GM19468 (cell line): ENCODE measurements at regions not wholly inside any gene's neighbourhood (a gene's known extent, or its start where the extent isn't known, plus 50 kb on each side); places are given as distances from the start of the nearest gene placed in this dataset.

Experiments used
- ATAC-seq: cut with Tn5 transposase; IDR thresholded peaks from one replicate; pipeline ENCODE4 v1.9.1; 2021; ENCODE audit warnings: mild to moderate bottlenecking, moderate library complexity, moderate number of reproducible peaks; ENCODE audit not compliant: unreplicated experiment; ENCODE audit errors: extremely low read depth

GRCh38 chr2:219980638-219981037 lies 353.2 kb downstream of the SLC4A3 start:
- ATAC-seq, result no peak

GRCh38 chr2:219983836-219984235 lies 356.4 kb downstream of the SLC4A3 start:
- no peak for ATAC-seq

DNA sequence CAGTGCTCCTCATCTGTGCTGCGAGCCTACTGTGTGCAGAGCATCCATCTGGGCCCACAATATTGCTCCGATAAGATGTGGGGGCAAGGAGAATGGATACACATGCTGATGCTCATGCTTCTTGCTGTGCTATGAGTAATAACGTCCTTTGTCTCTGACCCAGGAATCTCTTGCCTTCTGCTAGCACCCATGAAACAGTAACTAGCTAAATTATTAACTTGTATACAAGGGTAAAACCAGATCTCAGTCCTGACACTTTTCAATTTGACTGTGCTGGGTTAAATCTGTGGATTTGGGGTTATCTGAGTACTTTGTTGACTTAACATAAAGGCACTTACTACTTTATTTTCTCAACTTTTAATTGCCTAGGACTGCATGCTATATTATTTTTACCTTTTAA lies 357.6 kb downstream of the SLC4A3 start:
- no peak for ATAC-seq

- no peak for ATAC-seq
Measured at GRCh38 chr2:219987830-219988229, 360.4 kb downstream of the SLC4A3 start.

DNA sequence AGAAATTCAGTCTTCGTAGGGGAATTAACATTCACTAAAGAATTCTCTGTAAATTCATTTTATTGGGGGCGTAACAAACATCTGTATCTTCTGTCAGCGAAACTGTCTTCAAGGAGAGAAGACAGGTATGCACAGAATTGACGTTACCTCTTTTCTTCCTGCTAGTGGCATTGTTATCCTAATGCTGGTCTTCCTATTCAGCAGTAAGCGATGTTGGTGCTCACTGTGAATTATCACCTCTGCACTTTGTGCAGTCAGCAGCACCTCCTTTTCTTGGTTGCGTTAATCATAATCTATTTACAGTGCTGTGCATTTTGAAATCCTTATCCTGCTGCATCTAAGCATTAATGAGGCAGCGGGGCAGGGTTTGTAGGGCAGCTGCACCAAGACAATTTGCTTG lies 362.3 kb downstream of the SLC4A3 start:
- ATAC-seq, result no peak

DNA sequence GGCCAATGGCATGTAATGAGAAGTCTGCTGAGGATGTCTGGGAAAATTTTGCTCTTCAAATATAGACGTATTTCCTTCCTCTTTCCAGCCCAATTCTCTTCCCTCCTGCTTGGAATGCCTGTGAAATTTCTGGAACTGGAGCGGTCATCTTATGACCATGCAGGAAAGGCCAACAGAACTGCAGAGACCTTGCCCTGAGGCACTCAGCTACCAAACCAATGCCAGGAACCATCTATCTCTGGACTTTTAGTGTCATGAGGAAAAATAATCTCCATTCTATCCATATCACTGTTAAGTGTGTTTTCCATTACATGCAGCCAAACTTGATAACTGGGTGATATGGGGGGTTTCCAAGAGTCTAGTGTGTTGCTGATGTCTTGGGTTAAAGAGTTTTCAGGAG lies 363.7 kb downstream of the SLC4A3 start:
- no peak for ATAC-seq

DNA sequence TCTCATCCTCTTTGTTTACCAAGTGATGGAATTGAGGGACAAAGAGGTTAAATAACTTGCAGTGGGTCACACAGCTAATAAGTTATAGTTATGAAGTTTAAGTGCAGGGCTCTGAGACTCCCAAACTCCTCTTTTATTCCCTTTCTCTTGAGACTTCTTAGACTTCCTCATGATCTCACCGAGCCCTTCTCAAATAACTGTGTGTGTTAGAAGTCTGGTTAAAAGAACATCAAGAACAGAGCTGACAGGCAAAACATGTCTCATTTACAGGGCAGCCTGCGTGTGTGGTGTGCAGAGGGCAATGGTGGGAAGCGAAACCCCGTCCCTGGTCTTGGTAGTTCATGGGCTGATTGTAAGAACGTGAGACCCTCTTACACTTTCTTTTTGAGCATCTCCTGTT lies 368.0 kb downstream of the SLC4A3 start:
- no peak for ATAC-seq

DNA sequence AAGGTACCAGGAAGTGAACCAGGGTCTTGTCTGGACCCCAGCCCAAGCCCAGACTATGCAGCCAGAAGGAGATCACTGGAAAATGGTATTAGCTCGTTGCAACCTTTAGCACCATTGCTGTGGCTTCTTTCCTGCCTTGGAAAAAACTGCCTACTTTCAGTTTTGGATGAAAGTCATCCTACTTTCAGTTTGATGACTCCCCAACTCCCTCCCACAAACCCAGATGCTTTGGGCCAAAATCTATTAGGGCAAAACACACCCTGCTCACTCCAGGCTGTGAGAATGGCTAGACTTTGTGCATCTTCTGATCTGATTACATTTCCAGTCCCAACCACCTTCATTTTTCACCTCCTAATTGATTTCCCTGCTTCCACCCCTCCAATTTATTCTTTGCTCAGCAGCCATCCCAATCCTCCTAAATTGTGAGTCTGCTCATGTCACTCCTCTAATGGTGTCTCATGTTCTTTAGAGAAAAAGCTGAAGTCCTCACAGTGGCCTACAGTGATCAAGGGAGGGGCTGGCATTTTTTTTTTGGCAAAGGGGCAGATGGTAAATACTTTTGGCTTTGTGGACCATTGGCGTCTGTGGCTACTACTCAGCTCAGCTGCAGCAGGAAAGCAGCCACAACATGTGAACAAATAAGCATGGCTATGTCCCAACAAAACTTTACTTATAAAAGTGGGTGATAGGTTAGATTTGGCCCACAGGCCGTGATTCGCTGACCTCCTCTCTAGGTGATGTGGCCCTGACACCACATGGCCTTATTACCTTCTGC lies 368.7 kb downstream of the SLC4A3 start:
- ATAC-seq, result no peak

GRCh38 chr2:219997341-219997851 lies 370.0 kb downstream of the SLC4A3 start:
- ATAC-seq, result no peak

- ATAC-seq, result no peak
Measured at GRCh38 chr2:219998107-219998506, 370.7 kb downstream of the SLC4A3 start.

- no peak for ATAC-seq
Measured at GRCh38 chr2:219998714-219999227, 371.3 kb downstream of the SLC4A3 start.

- no peak for ATAC-seq
Measured at GRCh38 chr2:220000080-220000479, 372.6 kb downstream of the SLC4A3 start.

DNA sequence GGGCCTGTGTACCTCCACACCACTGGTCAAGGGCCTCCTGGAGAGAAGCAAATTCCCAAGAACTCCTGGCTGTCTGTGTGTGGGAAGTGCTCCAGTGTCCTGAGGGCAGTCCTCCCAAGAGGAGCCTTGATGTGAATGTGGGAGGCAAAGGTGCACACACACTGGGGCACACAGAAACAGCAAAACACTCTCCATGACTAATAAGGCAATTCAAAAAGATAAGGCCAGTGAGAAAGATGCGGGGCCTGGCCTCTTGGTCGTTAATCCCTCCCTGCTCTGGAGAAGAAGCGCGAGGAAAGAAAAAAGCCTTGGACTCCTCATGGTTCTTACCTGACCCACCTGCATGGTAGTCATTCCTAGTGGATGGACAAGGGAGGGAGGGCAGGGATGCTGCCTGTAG lies 373.2 kb downstream of the SLC4A3 start:
- ATAC-seq, result no peak

DNA sequence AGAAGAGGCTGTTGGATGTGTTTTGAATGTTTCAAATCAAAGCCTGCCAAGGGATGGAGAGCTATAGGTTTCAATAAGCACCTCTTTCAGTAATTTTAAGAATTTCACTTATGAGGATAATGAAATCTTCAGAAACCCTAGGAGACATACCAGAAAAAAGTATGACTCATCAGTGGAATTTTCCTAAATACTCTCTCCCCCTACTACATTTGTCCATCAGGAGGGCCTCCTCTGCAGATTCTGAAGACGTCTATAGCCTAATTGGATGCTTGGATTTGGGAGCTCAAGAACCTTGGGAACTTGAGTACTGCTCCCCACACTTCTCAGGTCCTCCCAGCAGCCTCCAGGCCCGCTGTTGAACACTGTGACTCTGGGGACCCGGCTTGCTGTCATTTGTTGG lies 374.3 kb downstream of the SLC4A3 start:
- no peak for ATAC-seq

- no peak for ATAC-seq
Measured at GRCh38 chr2:220002251-220002650, 374.8 kb downstream of the SLC4A3 start.

DNA sequence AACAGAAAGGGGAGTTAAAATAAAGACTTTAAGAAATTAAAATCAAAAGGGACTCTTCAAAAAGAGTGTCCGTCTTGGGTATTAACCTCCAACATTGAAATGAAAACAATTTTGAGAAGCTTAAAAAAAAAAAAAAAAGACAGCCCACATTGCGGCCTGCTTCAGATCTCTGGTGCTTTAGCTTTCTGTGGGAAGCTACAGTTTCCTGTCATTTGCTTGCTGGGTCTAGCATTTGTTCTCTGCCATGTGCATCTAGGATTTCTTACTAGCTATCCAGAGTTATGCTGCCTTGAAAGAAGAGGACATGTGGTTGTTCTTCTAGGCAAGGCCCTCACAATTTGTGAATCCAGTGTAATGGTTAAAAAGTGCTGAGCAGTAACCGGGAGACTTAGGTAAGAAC lies 375.3 kb downstream of the SLC4A3 start:
- no peak for ATAC-seq

DNA sequence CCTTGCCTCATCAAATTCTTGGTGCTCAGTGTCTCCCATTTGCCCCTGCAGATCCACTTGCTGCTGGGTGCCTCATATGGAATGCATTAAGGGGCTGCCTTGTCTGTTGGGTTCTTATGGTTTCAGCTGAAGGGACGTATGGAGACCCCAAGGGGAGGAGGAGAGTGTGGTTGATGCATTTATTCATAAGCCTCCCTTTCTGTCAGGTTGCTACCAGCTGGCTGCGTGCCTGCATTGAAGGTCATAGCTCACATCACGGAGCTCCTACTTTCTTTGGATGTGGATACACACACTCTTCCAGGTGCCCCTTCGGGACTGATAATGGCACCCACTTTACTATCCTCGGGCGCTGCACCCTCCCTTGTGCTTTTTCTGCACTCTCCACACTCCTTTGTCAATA lies 377.9 kb downstream of the SLC4A3 start:
- no peak for ATAC-seq

DNA sequence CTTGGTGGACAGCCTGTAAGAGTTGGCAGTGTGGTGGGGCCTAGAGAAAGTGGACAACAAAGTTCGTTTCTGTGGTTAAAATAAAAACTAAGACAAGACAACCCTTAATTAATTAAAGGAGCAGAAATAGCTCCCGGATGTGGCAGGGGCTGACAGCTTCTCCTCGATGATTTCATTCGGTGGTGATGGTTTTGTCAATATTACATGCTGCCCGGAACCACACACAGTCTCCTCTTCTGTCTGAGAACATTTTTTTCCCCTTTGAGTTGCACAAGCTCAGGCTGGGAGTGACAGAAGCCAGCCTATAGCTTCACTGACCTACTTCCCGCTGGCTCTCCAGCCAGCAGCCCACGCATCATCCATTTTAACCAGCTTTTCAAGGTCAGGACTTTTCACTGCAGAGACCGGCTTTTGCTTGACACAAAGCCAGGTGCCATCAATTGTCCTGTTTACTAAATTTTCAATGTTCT lies 378.8 kb downstream of the SLC4A3 start:
- no peak for ATAC-seq

- ATAC-seq, result no peak
Measured at GRCh38 chr2:220011859-220012258, 384.4 kb downstream of the SLC4A3 start.

DNA sequence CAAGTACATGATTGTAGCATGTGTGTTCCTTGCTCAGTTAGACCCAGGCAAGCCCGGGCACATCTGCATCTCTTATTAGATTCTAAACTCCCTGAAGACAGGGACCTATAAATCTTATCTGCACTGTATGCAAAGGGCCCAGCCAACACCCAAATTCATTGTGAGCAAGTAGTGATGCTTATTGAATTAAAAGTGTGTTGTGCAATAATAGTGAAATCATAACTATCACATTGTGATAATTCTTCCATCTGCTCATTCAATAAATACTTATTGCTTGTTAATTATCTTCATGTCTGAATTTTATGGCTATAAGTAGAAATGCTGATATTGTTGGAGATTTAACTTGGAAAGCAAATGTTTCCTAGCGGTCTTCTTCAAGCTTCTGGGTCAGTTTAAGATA lies 387.5 kb downstream of the SLC4A3 start:
- ATAC-seq, result no peak

DNA sequence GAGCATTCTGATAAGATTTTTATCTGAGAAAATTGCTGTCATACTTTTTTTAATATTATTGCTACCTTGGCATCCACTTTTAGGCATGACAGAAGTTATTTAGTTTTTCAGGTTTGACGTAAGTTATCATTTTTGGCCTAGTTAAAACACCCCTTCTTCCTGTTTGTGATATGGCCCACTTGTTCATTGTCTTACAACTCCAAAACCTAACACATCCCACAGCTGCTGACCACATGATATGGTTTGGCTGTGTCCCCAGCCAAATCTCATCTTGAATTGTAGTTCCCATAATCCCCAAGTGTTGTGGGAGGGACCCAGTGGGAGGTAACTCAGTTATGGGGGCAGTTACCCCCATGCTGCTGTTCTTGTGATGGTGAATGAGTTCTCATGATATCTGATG lies 388.1 kb downstream of the SLC4A3 start:
- no peak for ATAC-seq

- ATAC-seq, result no peak
Measured at GRCh38 chr2:220025207-220025606, 397.8 kb downstream of the SLC4A3 start.
